HG02763 (cell line): ENCODE measurements at regions not wholly inside any gene's neighbourhood (a gene's known extent, or its start where the extent isn't known, plus 50 kb on each side); places are given as distances from the start of the nearest gene placed in this dataset.
"Not testable (repeated sequence)": the region's sequence is repeated elsewhere in the genome, so short reads cannot be mapped to it uniquely, and the experiment has no call there.

ENCODE experiments used
- ATAC-seq: cut with Tn5 transposase; IDR thresholded peaks from one replicate; pipeline ENCODE4 v1.9.1; 2021; ENCODE audit warnings: mild to moderate bottlenecking, moderate library complexity; ENCODE audit not compliant: unreplicated experiment

- ATAC-seq, result no peak
Observed at GRCh38 chr5:32534041-32534440, 51.3 kb upstream of the SUB1 start.

GRCh38 chr5:32531885-32532520, 53.4 kb upstream of the SUB1 start:
- ATAC-seq, result peak; percentile 48

- ATAC-seq, result not testable (repeated sequence)
Observed at GRCh38 chr5:32527321-32527720, 58.0 kb upstream of the SUB1 start.

- no peak for ATAC-seq
Observed at GRCh38 chr5:32526810-32527209, 58.5 kb upstream of the SUB1 start.

GRCh38 chr5:32523625-32524024, 61.7 kb upstream of the SUB1 start:
- ATAC-seq, result no peak

- ATAC-seq, result no peak
Observed at GRCh38 chr5:32522429-32523143, 62.8 kb upstream of the SUB1 start.

GRCh38 chr5:32521481-32521880, 63.9 kb upstream of the SUB1 start:
- no peak for ATAC-seq

GRCh38 chr5:32520972-32521371, 64.4 kb upstream of the SUB1 start:
- no peak for ATAC-seq

GRCh38 chr5:32520356-32520755, 65.0 kb upstream of the SUB1 start:
- ATAC-seq, result no peak

- no peak for ATAC-seq
Observed at GRCh38 chr5:32519508-32519907, 65.8 kb upstream of the SUB1 start.

- ATAC-seq, result no peak
Observed at GRCh38 chr5:32514806-32515205, 70.3 kb upstream of the ZFR start.

GRCh38 chr5:32512926-32513325, 68.4 kb upstream of the ZFR start:
- no peak for ATAC-seq

GRCh38 chr5:32511776-32512374, 67.3 kb upstream of the ZFR start:
- no peak for ATAC-seq

- no peak for ATAC-seq
Observed at GRCh38 chr5:32510860-32511259, 66.3 kb upstream of the ZFR start.

GRCh38 chr5:32508806-32509805, 64.6 kb upstream of the ZFR start:
- no peak for ATAC-seq

GRCh38 chr5:32507738-32508434, 63.3 kb upstream of the ZFR start:
- no peak for ATAC-seq

- no peak for ATAC-seq
Observed at GRCh38 chr5:32506799-32507198, 62.3 kb upstream of the ZFR start.

GRCh38 chr5:32506201-32506661, 61.7 kb upstream of the ZFR start:
- ATAC-seq, result no peak

- no peak for ATAC-seq
Observed at GRCh38 chr5:32505756-32506155, 61.2 kb upstream of the ZFR start.

- no peak for ATAC-seq
Observed at GRCh38 chr5:32504989-32505596, 60.6 kb upstream of the ZFR start.
